ENCODE measurements at regions not wholly inside any gene's neighbourhood (a gene's known extent, or its start where the extent isn't known, plus 50 kb on each side); places are given as distances from the start of the nearest gene placed in this dataset.

- TF ChIP-seq, protein P1, sequence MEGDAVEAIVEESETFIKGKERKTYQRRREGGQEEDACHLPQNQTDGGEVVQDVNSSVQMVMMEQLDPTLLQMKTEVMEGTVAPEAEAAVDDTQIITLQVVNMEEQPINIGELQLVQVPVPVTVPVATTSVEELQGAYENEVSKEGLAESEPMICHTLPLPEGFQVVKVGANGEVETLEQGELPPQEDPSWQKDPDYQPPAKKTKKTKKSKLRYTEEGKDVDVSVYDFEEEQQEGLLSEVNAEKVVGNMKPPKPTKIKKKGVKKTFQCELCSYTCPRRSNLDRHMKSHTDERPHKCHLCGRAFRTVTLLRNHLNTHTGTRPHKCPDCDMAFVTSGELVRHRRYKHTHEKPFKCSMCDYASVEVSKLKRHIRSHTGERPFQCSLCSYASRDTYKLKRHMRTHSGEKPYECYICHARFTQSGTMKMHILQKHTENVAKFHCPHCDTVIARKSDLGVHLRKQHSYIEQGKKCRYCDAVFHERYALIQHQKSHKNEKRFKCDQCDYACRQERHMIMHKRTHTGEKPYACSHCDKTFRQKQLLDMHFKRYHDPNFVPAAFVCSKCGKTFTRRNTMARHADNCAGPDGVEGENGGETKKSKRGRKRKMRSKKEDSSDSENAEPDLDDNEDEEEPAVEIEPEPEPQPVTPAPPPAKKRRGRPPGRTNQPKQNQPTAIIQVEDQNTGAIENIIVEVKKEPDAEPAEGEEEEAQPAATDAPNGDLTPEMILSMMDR (IDR thresholded peaks at IDR 0.05): no peak
- no peak for TF ChIP-seq EP300 (IDR thresholded peaks at IDR 0.05)
Observed at GRCh38 chr1:173128742-173129141, 78.0 kb upstream of the TNFSF18 start.
